Colonic mucosa (tissue), 4 donors: ENCODE measurements at regions not wholly inside any gene's neighbourhood (a gene's known extent, or its start where the extent isn't known, plus 50 kb on each side); places are given as distances from the start of the nearest gene placed in this dataset.

Experiments
- DNase-seq: peaks from one replicate; pipeline ENCODE4 v3.0.0-alpha.2; 2020
- H3K27ac ChIP-seq: fragments of 200-600 bp; one replicate; pipeline ENCODE4 v1.8.0; 2021
- H3K27me3 ChIP-seq: fragments of 200-600 bp; one replicate; pipeline ENCODE4 v1.8.0; 2021
- H3K36me3 ChIP-seq: fragments of 200-600 bp; one replicate; pipeline ENCODE4 v1.8.0; 2021
- H3K4me1 ChIP-seq: fragments of 200-600 bp; one replicate; pipeline ENCODE4 v1.8.0; 2021; ENCODE audit warnings: mild to moderate bottlenecking
- H3K4me3 ChIP-seq: fragments of 200-600 bp; one replicate; pipeline ENCODE4 v1.8.0; 2021
- H3K9ac ChIP-seq, 2 donors: one replicate each; pipeline ENCODE4 v1.7.0; 2013; ENCODE audit warnings: control low read depth in 2 of 2, low read depth in 2 of 2, low read length in 2 of 2
- H3K9me3 ChIP-seq: fragments of 200-600 bp; one replicate; pipeline ENCODE4 v1.8.0; 2021
- intact Hi-C: fragments of 100-400 bp; cut with DNase I; formaldehyde crosslinking; loops from one replicate; pipeline ENCODE4 v1.14.1; 2022
- TF ChIP-seq, protein P1 (sequence below): fragments of 200-600 bp; IDR thresholded peaks from one replicate; pipeline ENCODE4 v1.8.0; 2022; ENCODE audit warnings: antibody characterized with exemption, mild to moderate bottlenecking
- donor health status: healthy.
- donor health status: DM: no; HTN: no; CAD: no.
- donor health status: DM: no; HTN: no; CAD: no.

DNA sequence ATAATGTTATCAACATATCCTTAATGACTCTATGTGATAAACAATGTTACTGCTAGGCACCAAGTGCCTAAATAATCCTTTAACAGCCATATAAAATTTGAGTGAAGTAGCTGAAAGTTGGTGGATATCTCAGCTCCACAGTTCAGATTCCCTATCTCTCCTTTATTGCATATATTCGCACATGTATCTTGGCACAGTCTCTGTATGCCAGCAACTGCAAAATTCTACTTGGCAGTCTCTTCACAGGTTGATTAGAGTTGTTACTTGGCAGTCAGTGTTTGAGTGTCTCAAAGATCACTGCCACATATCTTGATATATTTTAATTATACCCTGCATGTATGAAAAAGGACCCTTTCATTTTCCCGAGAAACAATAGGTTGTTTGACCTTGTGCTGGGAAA, 879.3 kb downstream of the OLFM4 start:
- Histone ChIP-seq H3K4me3 (no peak overlapping the region), H3K36me3 (no peaks in the 10 kb centered on the region), H3K9ac (no peak overlapping the region), H3K4me1 (no peaks in the 10 kb centered on the region), H3K9me3 (no peaks in the 10 kb centered on the region), H3K27me3 (no peaks in the 10 kb centered on the region), H3K27ac (no peak overlapping the region)
- no peak for DNase-seq
- TF ChIP-seq, protein P1, sequence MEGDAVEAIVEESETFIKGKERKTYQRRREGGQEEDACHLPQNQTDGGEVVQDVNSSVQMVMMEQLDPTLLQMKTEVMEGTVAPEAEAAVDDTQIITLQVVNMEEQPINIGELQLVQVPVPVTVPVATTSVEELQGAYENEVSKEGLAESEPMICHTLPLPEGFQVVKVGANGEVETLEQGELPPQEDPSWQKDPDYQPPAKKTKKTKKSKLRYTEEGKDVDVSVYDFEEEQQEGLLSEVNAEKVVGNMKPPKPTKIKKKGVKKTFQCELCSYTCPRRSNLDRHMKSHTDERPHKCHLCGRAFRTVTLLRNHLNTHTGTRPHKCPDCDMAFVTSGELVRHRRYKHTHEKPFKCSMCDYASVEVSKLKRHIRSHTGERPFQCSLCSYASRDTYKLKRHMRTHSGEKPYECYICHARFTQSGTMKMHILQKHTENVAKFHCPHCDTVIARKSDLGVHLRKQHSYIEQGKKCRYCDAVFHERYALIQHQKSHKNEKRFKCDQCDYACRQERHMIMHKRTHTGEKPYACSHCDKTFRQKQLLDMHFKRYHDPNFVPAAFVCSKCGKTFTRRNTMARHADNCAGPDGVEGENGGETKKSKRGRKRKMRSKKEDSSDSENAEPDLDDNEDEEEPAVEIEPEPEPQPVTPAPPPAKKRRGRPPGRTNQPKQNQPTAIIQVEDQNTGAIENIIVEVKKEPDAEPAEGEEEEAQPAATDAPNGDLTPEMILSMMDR: no peak
- intact Hi-C loops: no loop called here

DNA sequence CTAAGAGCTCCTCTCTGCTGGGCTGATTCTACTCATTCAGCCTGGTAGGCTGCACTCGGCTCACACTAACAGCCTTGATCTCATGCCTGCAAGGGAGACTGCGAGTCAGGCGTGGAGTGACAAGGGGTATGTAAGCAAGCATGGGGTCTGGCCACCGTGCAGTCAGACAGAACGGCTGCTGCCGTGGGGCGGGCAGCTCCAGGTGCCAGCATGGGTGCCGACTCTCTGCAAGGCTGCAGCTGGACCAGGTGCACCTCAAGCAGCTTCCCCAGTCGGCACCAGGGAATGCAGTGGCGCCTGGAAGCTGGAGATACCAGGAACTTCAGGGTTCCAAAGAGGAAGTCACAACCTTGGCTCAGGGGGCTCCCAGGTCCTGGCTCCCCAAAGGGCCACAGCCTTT, 892.3 kb downstream of the OLFM4 start:
- DNase-seq: no peak
- Histone ChIP-seq H3K27me3 (no peaks in the 10 kb centered on the region), H3K36me3 (no peaks in the 10 kb centered on the region), H3K4me3 (no peak overlapping the region), H3K9ac (no peak overlapping the region), H3K9me3 (peaks cover 5% of the 10 kb centered on the region), H3K27ac (no peak overlapping the region), H3K4me1 (no peaks in the 10 kb centered on the region)
- intact Hi-C loops: no loop called here
- TF ChIP-seq, protein P1: no peak

DNA sequence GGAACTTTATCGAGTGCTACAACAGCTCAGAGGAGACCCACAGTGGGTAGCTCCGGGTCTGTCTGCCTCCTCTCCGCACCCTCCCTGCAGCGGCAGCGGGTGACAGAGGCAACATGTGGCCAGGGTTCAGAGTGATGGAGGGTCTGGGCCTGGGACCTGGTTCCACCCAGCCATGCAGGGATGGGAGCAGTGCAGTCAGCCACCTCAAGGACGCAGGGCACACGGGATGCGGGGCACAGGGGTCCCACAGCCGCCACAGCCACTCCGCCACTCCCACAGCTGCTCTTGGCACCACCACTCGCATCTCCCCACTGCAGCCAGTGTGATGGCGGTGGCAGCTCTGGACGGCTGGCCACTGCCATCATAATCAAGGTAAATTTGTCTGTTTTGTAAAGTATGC, 892.9 kb downstream of the OLFM4 start:
- Histone ChIP-seq H3K9me3 (peaks cover 5% of the 10 kb centered on the region), H3K36me3 (no peaks in the 10 kb centered on the region), H3K4me1 (no peaks in the 10 kb centered on the region), H3K27ac (no peak overlapping the region), H3K4me3 (no peak overlapping the region), H3K9ac (no peak overlapping the region), H3K27me3 (no peaks in the 10 kb centered on the region)
- no peak for DNase-seq
- TF ChIP-seq, protein P1: no peak
- intact Hi-C loops: no loop called here

DNA sequence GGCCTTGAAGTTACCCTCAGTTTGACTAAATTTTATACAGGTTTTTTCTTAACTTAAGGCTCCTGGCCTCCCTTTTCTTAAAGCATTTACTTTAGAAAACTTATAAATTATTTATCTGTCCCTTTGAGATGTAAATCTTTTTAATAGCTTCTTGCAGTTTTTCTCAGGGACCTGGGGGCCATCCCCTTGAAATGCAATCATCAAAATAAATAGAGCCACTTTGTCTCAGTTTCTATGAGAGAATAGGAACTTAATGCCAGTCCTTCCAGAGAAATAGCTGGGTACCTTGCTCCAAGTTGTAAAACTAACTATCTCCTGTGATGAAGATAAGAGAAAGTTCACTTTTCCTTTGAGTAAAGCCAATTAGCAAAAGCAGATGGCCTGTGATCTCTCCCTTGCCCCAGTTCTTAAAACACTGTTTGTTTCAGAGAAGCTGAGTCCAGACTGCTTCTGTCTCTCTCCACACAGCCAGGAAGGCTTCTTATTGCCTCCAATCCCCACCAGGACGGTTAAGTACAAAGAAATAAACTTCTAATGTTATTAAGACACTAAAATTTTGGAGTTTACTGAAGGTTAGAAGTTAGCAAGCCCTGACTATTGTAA, 913.1 kb downstream of the OLFM4 start:
- H3K9ac ChIP-seq: no peak overlapping the region

DNA sequence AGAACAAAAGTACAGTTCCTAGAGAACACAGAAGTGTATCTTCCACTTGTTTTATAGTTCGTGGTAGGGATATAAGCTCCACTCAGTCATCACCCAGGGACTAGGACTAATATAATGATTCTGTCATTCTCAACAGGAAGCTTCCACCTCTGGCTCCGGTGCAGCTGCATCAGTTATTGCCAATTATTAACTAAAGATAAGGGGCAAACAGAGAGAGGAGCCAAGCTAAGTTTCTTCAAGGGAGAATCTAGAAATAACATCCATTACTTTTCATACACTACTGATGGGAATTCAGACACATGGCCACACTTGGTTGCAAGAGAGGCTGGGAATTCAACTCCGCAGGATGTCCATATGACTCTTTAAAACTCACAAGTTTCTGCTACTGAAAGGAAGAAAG, 917.9 kb downstream of the OLFM4 start:
- TF ChIP-seq, protein P1: no peak
- intact Hi-C loops: no loop called here

More for the DNA sequence above, 913.1 kb downstream of the OLFM4 start:
- Histone ChIP-seq H3K4me1 (no peaks in the 10 kb centered on the region), H3K27me3 (no peaks in the 10 kb centered on the region), H3K36me3 (no peaks in the 10 kb centered on the region), H3K9me3 (no peaks in the 10 kb centered on the region), H3K4me3 (no peak overlapping the region), H3K27ac (no peak overlapping the region)
- no peak for DNase-seq
- TF ChIP-seq, protein P1: no peak
- intact Hi-C loops: no loop called here

More for the DNA sequence above, 917.9 kb downstream of the OLFM4 start:
- Histone ChIP-seq H3K27me3 (no peaks in the 10 kb centered on the region), H3K9me3 (no peaks in the 10 kb centered on the region), H3K4me3 (no peak overlapping the region), H3K36me3 (no peaks in the 10 kb centered on the region), H3K9ac (no peak overlapping the region), H3K27ac (no peak overlapping the region), H3K4me1 (no peaks in the 10 kb centered on the region)
- no peak for DNase-seq
